Upper lobe of left lung (tissue), 4 donors: ENCODE measurements at regions not wholly inside any gene's neighbourhood (a gene's known extent, or its start where the extent isn't known, plus 50 kb on each side); places are given as distances from the start of the nearest gene placed in this dataset.

ENCODE experiments used
- CTCF ChIP-seq, 6 experiments: fragments of 450-650 bp in 4 of 6; fragments of 200-600 bp in 2 of 6; sonication (generic) in 2 of 6; IDR thresholded peaks; one replicate each; pipeline ENCODE4 v1.5.1; 2016 to 2019; ENCODE audit warnings: antibody characterized with exemption in 6 of 6
- POLR2A ChIP-seq, 4 donors: fragments of 450-650 bp; IDR thresholded peaks; one replicate each; pipeline ENCODE4 v1.5.1; 2016 to 2017; ENCODE audit warnings: antibody characterized with exemption in 4 of 4, mild to moderate bottlenecking in 2 of 4

DNA sequence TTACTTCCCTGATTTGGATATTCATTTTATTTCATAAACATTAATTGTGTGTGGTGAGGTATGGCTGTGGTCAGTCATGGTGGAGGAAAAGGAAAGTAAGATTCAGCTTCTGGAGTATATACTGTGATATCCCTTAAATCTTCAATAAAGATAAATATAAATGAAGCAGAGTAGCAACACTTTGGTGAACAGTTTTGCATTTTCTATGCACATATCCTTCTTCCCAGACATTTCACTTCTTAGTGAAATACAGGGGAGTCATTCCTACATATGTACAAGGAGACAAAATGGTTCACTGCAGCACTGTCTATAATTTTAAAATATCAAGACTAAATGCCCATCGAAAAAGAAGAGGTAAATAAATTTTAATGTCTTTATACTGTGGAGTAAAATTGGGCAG is 61.3 kb downstream of the DISP1 start:
- TF ChIP-seq POLR2A (IDR thresholded peaks at IDR 0.05) = no peak
- no peak for TF ChIP-seq CTCF (IDR thresholded peaks at IDR 0.05)
